Suprapubic skin (tissue), 4 donors: ENCODE measurements at regions not wholly inside any gene's neighbourhood (a gene's known extent, or its start where the extent isn't known, plus 50 kb on each side); places are given as distances from the start of the nearest gene placed in this dataset.

Experiments used
- CTCF ChIP-seq, 2 donors: fragments of 200-600 bp in 1 of 2; fragments of 450-650 bp in 1 of 2; sonication (generic) in 1 of 2; IDR thresholded peaks; one replicate each; pipeline ENCODE4 v1.5.1; 2016 to 2019; ENCODE audit warnings: antibody characterized with exemption in 2 of 2, mild to moderate bottlenecking in 1 of 2, moderate library complexity in 1 of 2
- POLR2A ChIP-seq, 2 donors: fragments of 450-650 bp; IDR thresholded peaks; one replicate each; pipeline ENCODE4 v1.6.1; 2017; ENCODE audit warnings: antibody characterized with exemption in 2 of 2, mild to moderate bottlenecking in 2 of 2, moderate library complexity in 2 of 2
- POLR2AphosphoS5 ChIP-seq, 3 donors: sonication (generic); formaldehyde crosslinking; IDR thresholded peaks; one replicate each; pipeline ENCODE4 v1.6.1; 2017; ENCODE audit warnings: antibody characterized with exemption in 3 of 3

DNA sequence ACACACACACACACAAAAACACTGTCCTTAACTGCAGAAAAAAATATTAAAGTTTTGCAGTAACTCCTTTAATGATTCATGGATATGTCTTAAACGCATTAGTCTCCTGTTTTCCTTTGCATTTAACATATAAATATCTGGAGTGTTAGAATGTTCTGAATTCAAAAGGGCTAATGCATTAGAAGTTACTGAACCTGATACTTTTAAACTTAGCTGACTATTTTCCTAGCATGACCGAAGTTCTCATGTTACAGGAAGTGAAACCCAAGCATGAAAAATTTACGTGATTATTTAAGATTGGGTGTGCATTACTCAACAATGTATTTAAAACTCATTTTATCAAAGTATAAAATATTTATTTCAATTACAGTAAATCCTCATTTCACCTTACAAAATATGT lies 791.2 kb downstream of the FLRT2 start:
- TF ChIP-seq CTCF (IDR thresholded peaks at IDR 0.05) (no peak), POLR2AphosphoS5 (IDR thresholded peaks at IDR 0.05) (no peak), POLR2A (IDR thresholded peaks at IDR 0.05) (no peak)
